HEK293T (cell line): ENCODE measurements at regions not wholly inside any gene's neighbourhood (a gene's known extent, or its start where the extent isn't known, plus 50 kb on each side); places are given as distances from the start of the nearest gene placed in this dataset.

Experiments
- ARNT ChIP-seq: fragments of 450-650 bp; IDR thresholded peaks from 2 replicates; pipeline ENCODE4 v1.6.1; 2017; ENCODE audit warnings: mild to moderate bottlenecking
- BHLHE40 ChIP-seq: fragments of 450-650 bp; IDR thresholded peaks from 2 replicates; pipeline ENCODE4 v1.6.1; 2016; ENCODE audit warnings: mild to moderate bottlenecking, moderate library complexity, borderline replicate concordance
- FOXK2 ChIP-seq: fragments of 450-650 bp; IDR thresholded peaks from 2 replicates; pipeline ENCODE4 v1.6.1; 2016; ENCODE audit warnings: mild to moderate bottlenecking
- FOXM1 ChIP-seq: fragments of 450-650 bp; IDR thresholded peaks from 2 replicates; pipeline ENCODE4 v1.6.1; 2017; ENCODE audit warnings: mild to moderate bottlenecking, borderline replicate concordance
- L3MBTL2 ChIP-seq: fragments of 450-650 bp; conservative IDR thresholded peaks from 2 replicates; pipeline ENCODE4 v1.6.1; 2016; ENCODE audit warnings: mild to moderate bottlenecking
- LEF1 ChIP-seq: fragments of 450-650 bp; IDR thresholded peaks from 2 replicates; pipeline ENCODE4 v1.6.1; 2017; ENCODE audit warnings: mild to moderate bottlenecking, borderline replicate concordance
- PKNOX1 ChIP-seq: fragments of 450-650 bp; IDR thresholded peaks from 2 replicates; pipeline ENCODE4 v1.6.1; 2016
- SP1 ChIP-seq: fragments of 450-650 bp; IDR thresholded peaks from 2 replicates; pipeline ENCODE4 v1.6.1; 2017
- SUZ12 ChIP-seq: fragments of 450-650 bp; IDR thresholded peaks from 2 replicates; pipeline ENCODE4 v1.6.1; 2016; ENCODE audit warnings: mild to moderate bottlenecking
- TARDBP ChIP-seq: fragments of 450-650 bp; IDR thresholded peaks from 2 replicates; pipeline ENCODE4 v1.6.1; 2016
- ZNF384 ChIP-seq: fragments of 450-650 bp; IDR thresholded peaks from 2 replicates; pipeline ENCODE4 v1.6.1; 2016

GRCh38 chr5:166961028-166961427 lies 1330.4 kb upstream of the WWC1 start:
- TF ChIP-seq SP1: no peak
- TF ChIP-seq BHLHE40: no peak
- no peak for TF ChIP-seq ARNT
- no peak for TF ChIP-seq SUZ12
- no peak for TF ChIP-seq FOXM1
- TF ChIP-seq ZNF384: no peak
- no peak for TF ChIP-seq FOXK2
- TF ChIP-seq LEF1: no peak
- TF ChIP-seq PKNOX1: no peak
- TF ChIP-seq TARDBP: no peak
- no peak for TF ChIP-seq L3MBTL2
